NB4 (cell line): ENCODE measurements at regions not wholly inside any gene's neighbourhood (a gene's known extent, or its start where the extent isn't known, plus 50 kb on each side); places are given as distances from the start of the nearest gene placed in this dataset.

ENCODE experiments used
- MAX ChIP-seq: IDR thresholded peaks from 2 replicates; pipeline ENCODE4 v1.6.1; 2011; ENCODE audit warnings: low read depth, low read length
- MYC ChIP-seq: IDR thresholded peaks from 2 replicates; pipeline ENCODE4 v1.6.1; 2011; ENCODE audit warnings: low read depth, low read length
- POLR2A ChIP-seq: IDR thresholded peaks from 2 replicates; pipeline ENCODE4 v1.6.1; 2011; ENCODE audit warnings: mild to moderate bottlenecking; ENCODE audit not compliant: insufficient read length; ENCODE audit errors: extremely low read depth
- TF ChIP-seq, protein P1 (sequence below): IDR thresholded peaks from one replicate; pipeline ENCODE4 v1.5.1; 2012; ENCODE audit warnings: low read depth, low read length

DNA sequence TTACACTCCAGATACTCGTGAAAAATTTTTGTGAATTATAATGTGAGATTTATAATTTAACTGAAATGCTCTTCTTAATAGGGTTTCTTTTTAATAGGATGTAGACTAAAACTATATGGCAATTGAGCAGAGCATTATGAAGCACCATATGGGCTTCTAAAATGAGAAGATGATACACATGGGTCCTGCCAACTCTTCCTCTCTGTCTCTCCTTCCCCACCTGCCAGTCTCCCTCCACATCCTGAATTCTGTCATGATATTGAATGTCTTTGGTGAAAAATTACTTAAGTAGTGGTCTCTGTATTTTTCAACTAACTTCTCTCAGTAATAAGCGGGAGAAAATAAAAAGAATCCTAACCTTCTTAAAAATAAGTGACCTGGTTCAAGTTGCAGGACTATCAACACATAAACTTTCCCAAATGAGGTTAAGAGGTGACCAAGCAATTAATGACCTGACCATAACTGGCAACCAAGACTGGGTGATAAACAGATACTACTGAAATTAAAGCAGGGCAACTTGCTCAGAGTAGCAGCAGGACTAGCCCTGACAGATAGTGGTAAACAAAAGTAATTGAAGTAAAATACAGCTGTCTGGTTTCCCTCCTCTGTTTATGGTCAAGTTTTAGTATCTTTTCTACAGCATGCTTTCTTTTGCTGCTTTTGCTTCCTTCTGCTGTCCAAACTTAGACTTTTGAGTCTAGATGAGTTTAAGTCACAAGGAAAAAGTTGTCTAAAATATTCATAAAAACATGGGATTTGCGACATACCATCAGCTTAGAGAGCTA is 117.1 kb upstream of the PDE1A start:
- TF ChIP-seq, protein P1, sequence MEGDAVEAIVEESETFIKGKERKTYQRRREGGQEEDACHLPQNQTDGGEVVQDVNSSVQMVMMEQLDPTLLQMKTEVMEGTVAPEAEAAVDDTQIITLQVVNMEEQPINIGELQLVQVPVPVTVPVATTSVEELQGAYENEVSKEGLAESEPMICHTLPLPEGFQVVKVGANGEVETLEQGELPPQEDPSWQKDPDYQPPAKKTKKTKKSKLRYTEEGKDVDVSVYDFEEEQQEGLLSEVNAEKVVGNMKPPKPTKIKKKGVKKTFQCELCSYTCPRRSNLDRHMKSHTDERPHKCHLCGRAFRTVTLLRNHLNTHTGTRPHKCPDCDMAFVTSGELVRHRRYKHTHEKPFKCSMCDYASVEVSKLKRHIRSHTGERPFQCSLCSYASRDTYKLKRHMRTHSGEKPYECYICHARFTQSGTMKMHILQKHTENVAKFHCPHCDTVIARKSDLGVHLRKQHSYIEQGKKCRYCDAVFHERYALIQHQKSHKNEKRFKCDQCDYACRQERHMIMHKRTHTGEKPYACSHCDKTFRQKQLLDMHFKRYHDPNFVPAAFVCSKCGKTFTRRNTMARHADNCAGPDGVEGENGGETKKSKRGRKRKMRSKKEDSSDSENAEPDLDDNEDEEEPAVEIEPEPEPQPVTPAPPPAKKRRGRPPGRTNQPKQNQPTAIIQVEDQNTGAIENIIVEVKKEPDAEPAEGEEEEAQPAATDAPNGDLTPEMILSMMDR: no peak
- TF ChIP-seq MAX (no peak), POLR2A (no peak), MYC (no peak)
